ENCODE measurements at regions not wholly inside any gene's neighbourhood (a gene's known extent, or its start where the extent isn't known, plus 50 kb on each side); places are given as distances from the start of the nearest gene placed in this dataset.

GRCh38 chr13:22218797-22219196, 547.9 kb downstream of the FGF9 start:
- DNase-seq (no peak), ATAC-seq (ENCODE audit: low read depth) (no peak)
- Mint-ChIP-seq H3K36me3 (ENCODE audit: low read depth) (no peaks in the 10 kb centered on the region), H3K4me3 (no peak overlapping the region), H3K9me3 (no peaks in the 10 kb centered on the region), H3K27ac (no peak overlapping the region), H3K4me1 (peaks cover 6% of the 10 kb centered on the region), H3K27me3 (no peaks in the 10 kb centered on the region)
- CTCF ChIA-PET = no interaction called here
- POLR2A ChIA-PET = no interaction called here
- intact Hi-C loops (cut with micrococcal nuclease) = no loop called here
- TF ChIP-seq, protein P1, sequence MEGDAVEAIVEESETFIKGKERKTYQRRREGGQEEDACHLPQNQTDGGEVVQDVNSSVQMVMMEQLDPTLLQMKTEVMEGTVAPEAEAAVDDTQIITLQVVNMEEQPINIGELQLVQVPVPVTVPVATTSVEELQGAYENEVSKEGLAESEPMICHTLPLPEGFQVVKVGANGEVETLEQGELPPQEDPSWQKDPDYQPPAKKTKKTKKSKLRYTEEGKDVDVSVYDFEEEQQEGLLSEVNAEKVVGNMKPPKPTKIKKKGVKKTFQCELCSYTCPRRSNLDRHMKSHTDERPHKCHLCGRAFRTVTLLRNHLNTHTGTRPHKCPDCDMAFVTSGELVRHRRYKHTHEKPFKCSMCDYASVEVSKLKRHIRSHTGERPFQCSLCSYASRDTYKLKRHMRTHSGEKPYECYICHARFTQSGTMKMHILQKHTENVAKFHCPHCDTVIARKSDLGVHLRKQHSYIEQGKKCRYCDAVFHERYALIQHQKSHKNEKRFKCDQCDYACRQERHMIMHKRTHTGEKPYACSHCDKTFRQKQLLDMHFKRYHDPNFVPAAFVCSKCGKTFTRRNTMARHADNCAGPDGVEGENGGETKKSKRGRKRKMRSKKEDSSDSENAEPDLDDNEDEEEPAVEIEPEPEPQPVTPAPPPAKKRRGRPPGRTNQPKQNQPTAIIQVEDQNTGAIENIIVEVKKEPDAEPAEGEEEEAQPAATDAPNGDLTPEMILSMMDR (IDR thresholded peaks at IDR 0.05) = no peak

GRCh38 chr13:22219709-22220108, 548.8 kb downstream of the FGF9 start:
- no peaks in the 10 kb centered on the region for H3K4me1 Mint-ChIP-seq
- CTCF ChIA-PET = no interaction called here
- H3K27ac Mint-ChIP-seq = no peak overlapping the region

GRCh38 chr13:22220151-22221135, 549.6 kb downstream of the FGF9 start:
- Mint-ChIP-seq H3K4me1 (no peaks in the 10 kb centered on the region), H3K9me3 (no peaks in the 10 kb centered on the region), H3K27ac (no peak overlapping the region), H3K36me3 (ENCODE audit: low read depth) (no peaks in the 10 kb centered on the region), H3K27me3 (no peaks in the 10 kb centered on the region), H3K4me3 (no peak overlapping the region)
- TF ChIP-seq, protein P1 (IDR thresholded peaks at IDR 0.05) = no peak
- POLR2A ChIA-PET = no interaction called here
- CTCF ChIA-PET = no interaction called here
- DNase-seq = no peak
- ATAC-seq (ENCODE audit: low read depth) = no peak
- intact Hi-C loops (cut with micrococcal nuclease) = no loop called here

More at GRCh38 chr13:22219709-22220108, 548.8 kb downstream of the FGF9 start:
- H3K4me3 Mint-ChIP-seq = no peak overlapping the region
- POLR2A ChIA-PET = no interaction called here
- TF ChIP-seq, protein P1 (IDR thresholded peaks at IDR 0.05) = no peak
- intact Hi-C loops (cut with micrococcal nuclease) = no loop called here
- no peaks in the 10 kb centered on the region for H3K9me3 Mint-ChIP-seq
- ATAC-seq (ENCODE audit: low read depth) = no peak
- no peaks in the 10 kb centered on the region for H3K36me3 Mint-ChIP-seq (ENCODE audit: low read depth)
- no peak for DNase-seq
- no peaks in the 10 kb centered on the region for H3K27me3 Mint-ChIP-seq

DNA sequence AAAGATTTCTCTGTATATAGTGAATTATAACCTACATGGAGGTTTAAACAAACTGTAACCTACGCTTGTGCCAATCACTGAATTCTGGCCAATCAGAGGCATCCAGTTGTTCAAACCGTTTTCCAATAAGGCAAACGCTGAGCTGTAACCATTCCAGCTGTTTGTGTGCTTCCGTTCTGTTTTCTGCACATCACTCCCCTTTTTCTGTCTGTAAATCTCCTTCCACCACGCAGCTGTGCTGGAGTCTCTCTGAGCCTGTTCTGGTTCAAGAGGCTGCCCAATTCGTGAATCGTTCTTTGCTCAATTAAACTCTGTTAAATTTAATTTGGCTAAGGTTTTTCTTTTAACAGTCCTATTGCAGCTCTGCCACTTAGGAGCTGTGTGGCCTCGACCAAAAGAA, 552.5 kb downstream of the FGF9 start:
- intact Hi-C loops (cut with micrococcal nuclease) = no loop called here
- TF ChIP-seq, protein P1 (IDR thresholded peaks at IDR 0.05) = no peak
- H3K27ac Mint-ChIP-seq = no peak overlapping the region
- no peaks in the 10 kb centered on the region for H3K36me3 Mint-ChIP-seq (ENCODE audit: low read depth)
- no peaks in the 10 kb centered on the region for H3K9me3 Mint-ChIP-seq
- ATAC-seq (ENCODE audit: low read depth) (no peak), DNase-seq (no peak)
- no peak overlapping the region for H3K4me3 Mint-ChIP-seq
- POLR2A ChIA-PET = no interaction called here
- peaks cover 17% of the 10 kb centered on the region for H3K4me1 Mint-ChIP-seq
- H3K27me3 Mint-ChIP-seq = no peaks in the 10 kb centered on the region
- CTCF ChIA-PET = no interaction called here

DNA sequence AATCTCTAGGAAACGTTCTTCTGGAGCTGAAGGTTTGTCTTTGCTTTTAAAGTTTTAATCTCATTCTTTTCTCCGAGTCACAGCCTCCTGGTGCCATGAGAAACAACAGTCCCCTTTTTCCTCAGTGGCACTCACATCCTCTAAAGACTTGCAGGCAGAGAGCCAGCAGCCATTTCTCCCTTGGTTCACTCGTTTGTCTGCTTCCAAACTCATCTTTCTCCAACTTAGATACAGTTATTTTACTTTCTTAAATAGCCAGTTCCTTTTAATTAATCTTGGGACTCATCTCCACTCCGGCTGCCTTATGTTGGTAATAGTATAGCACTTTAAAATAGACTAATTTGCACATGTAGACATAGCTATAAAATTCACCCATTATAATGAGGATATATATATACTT, 555.2 kb downstream of the FGF9 start:
- no peaks in the 10 kb centered on the region for H3K27me3 Mint-ChIP-seq
- ChIA-PET CTCF (no interaction called here), POLR2A (no interaction called here)
- ATAC-seq (ENCODE audit: low read depth) (no peak), DNase-seq (no peak)
- TF ChIP-seq, protein P1 (IDR thresholded peaks at IDR 0.05) = no peak
- no peaks in the 10 kb centered on the region for H3K36me3 Mint-ChIP-seq (ENCODE audit: low read depth)
- H3K27ac Mint-ChIP-seq = no peak overlapping the region
- no peaks in the 10 kb centered on the region for H3K9me3 Mint-ChIP-seq
- no peak overlapping the region for H3K4me3 Mint-ChIP-seq
- peaks cover 23% of the 10 kb centered on the region for H3K4me1 Mint-ChIP-seq
- intact Hi-C loops (cut with micrococcal nuclease) = no loop called here
